WERI-Rb-1 (cell line): ENCODE measurements at regions not wholly inside any gene's neighbourhood (a gene's known extent, or its start where the extent isn't known, plus 50 kb on each side); places are given as distances from the start of the nearest gene placed in this dataset.
"Not testable (repeated sequence)": the region's sequence is repeated elsewhere in the genome, so short reads cannot be mapped to it uniquely, and the experiment has no call there.

ENCODE experiments used
- DNase-seq: peaks from one replicate; pipeline ENCODE4 v3.0.0-alpha.2; 2020
- H3K27ac ChIP-seq: fragments of 250-450 bp; sonication (Bioruptor Pico); 2 replicates; pipeline ENCODE4 v1.5.1; 2020; ENCODE audit warnings: mild to moderate bottlenecking, moderate library complexity
- H3K27me3 ChIP-seq: fragments of 250-450 bp; sonication (Bioruptor Pico); 2 replicates; pipeline ENCODE4 v1.5.1; 2021; ENCODE audit warnings: mild to moderate bottlenecking, low read depth, moderate library complexity; ENCODE audit not compliant: insufficient read depth, severe bottlenecking
- H3K36me3 ChIP-seq: fragments of 250-450 bp; sonication (Bioruptor Pico); 2 replicates; pipeline ENCODE4 v1.5.1; 2020; ENCODE audit warnings: mild to moderate bottlenecking, moderate library complexity
- H3K4me3 ChIP-seq: 2 replicates; pipeline ENCODE4 v1.5.1; 2011; ENCODE audit warnings: low read depth, mild to moderate bottlenecking, control low read depth, low read length
- H3K9me3 ChIP-seq: fragments of 250-450 bp; sonication (Bioruptor Pico); 2 replicates; pipeline ENCODE4 v1.5.1; 2021; ENCODE audit warnings: mild to moderate bottlenecking, moderate library complexity; ENCODE audit not compliant: severe bottlenecking
- CTCF ChIP-seq: IDR thresholded peaks from 2 replicates; pipeline ENCODE4 v1.5.1; 2011; ENCODE audit warnings: low read depth, mild to moderate bottlenecking, control low read depth, inconsistent platforms, low read length

- no peak for TF ChIP-seq CTCF
- no peaks in the 10 kb centered on the region for H3K36me3 ChIP-seq
- no peak for DNase-seq
- no peak overlapping the region for H3K4me3 ChIP-seq
- no peaks in the 10 kb centered on the region for H3K9me3 ChIP-seq
- no peaks in the 10 kb centered on the region for H3K27me3 ChIP-seq
- no peak overlapping the region for H3K27ac ChIP-seq
These were observed 132.3 kb upstream of the NETO1 start for GRCh38 chr18:72999971-73000607.

- no peaks in the 10 kb centered on the region for H3K27me3 ChIP-seq
- H3K4me3 ChIP-seq, result no peak overlapping the region
- H3K9me3 ChIP-seq, result no peaks in the 10 kb centered on the region
- H3K36me3 ChIP-seq, result no peaks in the 10 kb centered on the region
- H3K27ac ChIP-seq, result no peak overlapping the region
- TF ChIP-seq CTCF, result no peak
- no peak for DNase-seq
These were observed 127.8 kb upstream of the NETO1 start for GRCh38 chr18:72995558-72995957.

GRCh38 chr18:72993250-72993649 is 125.5 kb upstream of the NETO1 start:
- no peak for TF ChIP-seq CTCF
- DNase-seq, result no peak
- no peaks in the 10 kb centered on the region for H3K36me3 ChIP-seq
- no peaks in the 10 kb centered on the region for H3K9me3 ChIP-seq
- no peaks in the 10 kb centered on the region for H3K27me3 ChIP-seq
- no peak overlapping the region for H3K27ac ChIP-seq
- H3K4me3 ChIP-seq, result no peak overlapping the region

- no peaks in the 10 kb centered on the region for H3K27me3 ChIP-seq
- H3K36me3 ChIP-seq, result no peaks in the 10 kb centered on the region
- DNase-seq, result no peak
- no peak overlapping the region for H3K4me3 ChIP-seq
- no peaks in the 10 kb centered on the region for H3K9me3 ChIP-seq
- TF ChIP-seq CTCF, result no peak
- no peak overlapping the region for H3K27ac ChIP-seq
These were observed 123.6 kb upstream of the NETO1 start for GRCh38 chr18:72991379-72991778.

- H3K4me3 ChIP-seq, H3K36me3 ChIP-seq, H3K27me3 ChIP-seq, H3K9me3 ChIP-seq, H3K27ac ChIP-seq, DNase-seq: not testable (repeated sequence)
These were observed 119.8 kb upstream of the NETO1 start for GRCh38 chr18:72987570-72987969.

- no peak overlapping the region for H3K4me3 ChIP-seq
- no peak for DNase-seq
- no peak for TF ChIP-seq CTCF
- no peaks in the 10 kb centered on the region for H3K27me3 ChIP-seq
- H3K9me3 ChIP-seq, result no peaks in the 10 kb centered on the region
- H3K36me3 ChIP-seq, result no peaks in the 10 kb centered on the region
- H3K27ac ChIP-seq, result no peak overlapping the region
These were observed 118.3 kb upstream of the NETO1 start for GRCh38 chr18:72986103-72986502.
